OCI-LY1 (cell line): ENCODE measurements at regions not wholly inside any gene's neighbourhood (a gene's known extent, or its start where the extent isn't known, plus 50 kb on each side); places are given as distances from the start of the nearest gene placed in this dataset.

Experiments
- H2AFZ ChIP-seq: fragments of 200-600 bp; sonication (generic), shearing (Covaris generic); 2 replicates; pipeline ENCODE4 v1.6.0; 2014; ENCODE audit warnings: antibody characterized with exemption, mild to moderate bottlenecking, low read length
- H3F3A ChIP-seq: fragments of 200-600 bp; sonication (generic), shearing (Covaris generic); 2 replicates; pipeline ENCODE4 v1.6.0; 2014; ENCODE audit warnings: mild to moderate bottlenecking, antibody characterized with exemption, low read length, moderate library complexity; ENCODE audit not compliant: insufficient read depth
- H3K27ac ChIP-seq: fragments of 200-600 bp; sonication (generic); 2 replicates; pipeline ENCODE4 v1.5.1; 2014; ENCODE audit warnings: low read length, mixed run types, mild to moderate bottlenecking, low read depth; ENCODE audit not compliant: poor library complexity, severe bottlenecking
- H3K27me3 ChIP-seq: fragments of 200-600 bp; sonication (generic); 2 replicates; pipeline ENCODE4 v1.6.0; 2014; ENCODE audit warnings: antibody characterized with exemption, mild to moderate bottlenecking, low read length, moderate library complexity; ENCODE audit not compliant: insufficient read depth
- H3K36me3 ChIP-seq: fragments of 200-600 bp; sonication (generic); 2 replicates; pipeline ENCODE4 v1.6.1; 2014; ENCODE audit warnings: mild to moderate bottlenecking, antibody characterized with exemption, low read length, moderate library complexity, mixed read lengths; ENCODE audit not compliant: insufficient read depth
- H3K4me1 ChIP-seq: fragments of 200-600 bp; sonication (generic); 2 replicates; pipeline ENCODE4 v1.5.1; 2014; ENCODE audit warnings: mild to moderate bottlenecking, low read length, moderate library complexity; ENCODE audit not compliant: insufficient read depth, severe bottlenecking
- H3K4me2 ChIP-seq: fragments of 200-600 bp; sonication (generic), shearing (Covaris generic); 2 replicates; pipeline ENCODE4 v1.6.1; 2014; ENCODE audit warnings: low read length
- H3K4me3 ChIP-seq: fragments of 200-600 bp; sonication (generic); 2 replicates; pipeline ENCODE4 v1.5.1; 2014; ENCODE audit warnings: low read length, low read depth, mild to moderate bottlenecking, mixed read lengths; ENCODE audit not compliant: poor library complexity, severe bottlenecking
- H3K79me2 ChIP-seq: fragments of 200-600 bp; shearing (Covaris generic); 2 replicates; pipeline ENCODE4 v1.6.1; 2016; ENCODE audit warnings: mixed run types, low read length, mixed read lengths; ENCODE audit not compliant: insufficient read depth
- H3K9ac ChIP-seq: fragments of 200-600 bp; sonication (generic), shearing (Covaris generic); 2 replicates; pipeline ENCODE4 v1.6.1; 2014; ENCODE audit warnings: mild to moderate bottlenecking, low read length, mixed read lengths
- H3K9me2 ChIP-seq: fragments of 200-600 bp; sonication (generic), shearing (Covaris generic); 2 replicates; pipeline ENCODE4 v1.6.1; 2014; ENCODE audit warnings: low read depth, mild to moderate bottlenecking, low read length, mixed read lengths
- H3K9me3 ChIP-seq: fragments of 200-600 bp; shearing (Covaris generic); 2 replicates; pipeline ENCODE4 v1.6.1; 2014; ENCODE audit warnings: low read length, mixed read lengths
- H4K20me1 ChIP-seq: fragments of 200-600 bp; sonication (generic), shearing (Covaris generic); 2 replicates; pipeline ENCODE4 v1.6.0; 2016; ENCODE audit warnings: mild to moderate bottlenecking, low read length; ENCODE audit not compliant: insufficient read depth
- EZH2 ChIP-seq: fragments of 200-600 bp; sonication (generic), shearing (Covaris generic); IDR thresholded peaks from 2 replicates; pipeline ENCODE4 v1.8.0; 2017; ENCODE audit warnings: borderline replicate concordance, mixed run types, mild to moderate bottlenecking, antibody characterized with exemption, low read length, moderate library complexity, mixed read lengths
- TF ChIP-seq, protein P1 (sequence below): fragments of 200-600 bp; sonication (generic), shearing (Covaris generic); IDR thresholded peaks from 2 replicates; pipeline ENCODE4 v1.5.1; 2017; ENCODE audit warnings: mild to moderate bottlenecking, antibody characterized with exemption, low read length, moderate library complexity, mixed read lengths

- TF ChIP-seq, protein P1, sequence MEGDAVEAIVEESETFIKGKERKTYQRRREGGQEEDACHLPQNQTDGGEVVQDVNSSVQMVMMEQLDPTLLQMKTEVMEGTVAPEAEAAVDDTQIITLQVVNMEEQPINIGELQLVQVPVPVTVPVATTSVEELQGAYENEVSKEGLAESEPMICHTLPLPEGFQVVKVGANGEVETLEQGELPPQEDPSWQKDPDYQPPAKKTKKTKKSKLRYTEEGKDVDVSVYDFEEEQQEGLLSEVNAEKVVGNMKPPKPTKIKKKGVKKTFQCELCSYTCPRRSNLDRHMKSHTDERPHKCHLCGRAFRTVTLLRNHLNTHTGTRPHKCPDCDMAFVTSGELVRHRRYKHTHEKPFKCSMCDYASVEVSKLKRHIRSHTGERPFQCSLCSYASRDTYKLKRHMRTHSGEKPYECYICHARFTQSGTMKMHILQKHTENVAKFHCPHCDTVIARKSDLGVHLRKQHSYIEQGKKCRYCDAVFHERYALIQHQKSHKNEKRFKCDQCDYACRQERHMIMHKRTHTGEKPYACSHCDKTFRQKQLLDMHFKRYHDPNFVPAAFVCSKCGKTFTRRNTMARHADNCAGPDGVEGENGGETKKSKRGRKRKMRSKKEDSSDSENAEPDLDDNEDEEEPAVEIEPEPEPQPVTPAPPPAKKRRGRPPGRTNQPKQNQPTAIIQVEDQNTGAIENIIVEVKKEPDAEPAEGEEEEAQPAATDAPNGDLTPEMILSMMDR, result no peak
- TF ChIP-seq EZH2, result no peak
- no peak overlapping the region for H3K9ac ChIP-seq
- no peak overlapping the region for H3K4me3 ChIP-seq
- no peak overlapping the region for H3K27ac ChIP-seq
- no peaks in the 10 kb centered on the region for H3K9me3 ChIP-seq
- no peaks in the 10 kb centered on the region for H3K36me3 ChIP-seq
- no peak overlapping the region for H3K4me2 ChIP-seq
- no peaks in the 10 kb centered on the region for H4K20me1 ChIP-seq
- H3F3A ChIP-seq, result no peaks in the 10 kb centered on the region
- H3K27me3 ChIP-seq, result no peaks in the 10 kb centered on the region
- no peaks in the 10 kb centered on the region for H3K9me2 ChIP-seq
- H3K79me2 ChIP-seq, result no peaks in the 10 kb centered on the region
- H3K4me1 ChIP-seq, result no peaks in the 10 kb centered on the region
- no peak overlapping the region for H2AFZ ChIP-seq
Measured at GRCh38 chr2:180705551-180705950, 274.9 kb upstream of the UBE2E3 start.

DNA sequence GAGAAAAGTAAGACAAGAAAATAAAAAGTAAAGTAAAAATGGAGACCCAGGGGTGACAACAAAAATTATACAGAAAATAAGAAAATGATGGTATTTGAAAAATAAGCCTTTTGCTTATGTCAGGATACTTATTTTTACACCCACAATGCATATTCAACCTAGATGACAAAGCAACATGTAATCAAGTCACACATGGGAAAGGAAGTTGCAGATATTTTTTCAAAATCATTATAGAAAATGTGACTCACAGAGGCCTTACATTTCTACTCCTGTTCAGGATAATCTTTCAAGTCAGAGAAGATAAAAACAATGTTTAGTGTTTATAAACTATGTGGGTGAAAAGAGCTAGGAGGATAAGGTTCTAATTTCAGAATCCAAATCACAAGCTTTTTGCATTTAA is 275.3 kb upstream of the UBE2E3 start:
- Histone ChIP-seq H3K9me3 (no peaks in the 10 kb centered on the region), H3K4me3 (no peak overlapping the region), H3K4me1 (no peaks in the 10 kb centered on the region), H3K27ac (no peak overlapping the region), H3K36me3 (no peaks in the 10 kb centered on the region), H4K20me1 (no peaks in the 10 kb centered on the region), H3F3A (no peaks in the 10 kb centered on the region), H3K9me2 (no peaks in the 10 kb centered on the region), H3K9ac (no peak overlapping the region), H3K79me2 (no peaks in the 10 kb centered on the region), H3K27me3 (no peaks in the 10 kb centered on the region), H3K4me2 (no peak overlapping the region), H2AFZ (no peak overlapping the region)
- TF ChIP-seq, protein P1, result no peak
- TF ChIP-seq EZH2, result no peak

- Histone ChIP-seq H3F3A (no peaks in the 10 kb centered on the region), H3K9ac (no peak overlapping the region), H4K20me1 (no peaks in the 10 kb centered on the region), H3K4me1 (no peaks in the 10 kb centered on the region), H3K9me2 (no peaks in the 10 kb centered on the region), H3K36me3 (no peaks in the 10 kb centered on the region), H3K79me2 (no peaks in the 10 kb centered on the region), H3K9me3 (no peaks in the 10 kb centered on the region), H3K27me3 (no peaks in the 10 kb centered on the region), H3K27ac (no peak overlapping the region), H3K4me2 (no peak overlapping the region), H3K4me3 (no peak overlapping the region), H2AFZ (no peak overlapping the region)
- TF ChIP-seq, protein P1, result no peak
- no peak for TF ChIP-seq EZH2
Measured at GRCh38 chr2:180699657-180700361, 280.6 kb upstream of the UBE2E3 start.
